CD1c-positive myeloid dendritic cell (primary cell): ENCODE measurements at regions not wholly inside any gene's neighbourhood (a gene's known extent, or its start where the extent isn't known, plus 50 kb on each side); places are given as distances from the start of the nearest gene placed in this dataset.

Source experiments
- DNase-seq: peaks from one replicate; pipeline ENCODE4 v3.0.0-alpha.2; 2016; ENCODE audit errors: extremely low spot score

- no peak for DNase-seq
Observed at GRCh38 chr2:126558029-126558428, 97.9 kb upstream of the GYPC start.

GRCh38 chr2:126568734-126569133 lies 87.2 kb upstream of the GYPC start:
- DNase-seq, result no peak

GRCh38 chr2:126571403-126571802 lies 84.6 kb upstream of the GYPC start:
- no peak for DNase-seq

- no peak for DNase-seq
Observed at GRCh38 chr2:126575631-126576030, 80.3 kb upstream of the GYPC start.

- DNase-seq, result no peak
Observed at GRCh38 chr2:126579868-126580267, 76.1 kb upstream of the GYPC start.

- no peak for DNase-seq
Observed at GRCh38 chr2:126586317-126586716, 69.6 kb upstream of the GYPC start.

- DNase-seq, result no peak
Observed at GRCh38 chr2:126599062-126599461, 56.9 kb upstream of the GYPC start.

- no peak for DNase-seq
Observed at GRCh38 chr2:126600742-126601141, 55.2 kb upstream of the GYPC start.

GRCh38 chr2:126602334-126602733 lies 53.6 kb upstream of the GYPC start:
- no peak for DNase-seq
